HepG2 (cell line): ENCODE measurements at regions not wholly inside any gene's neighbourhood (a gene's known extent, or its start where the extent isn't known, plus 50 kb on each side); places are given as distances from the start of the nearest gene placed in this dataset.

Source experiments
- ATAC-seq: fragments of 200-7000 bp; cut with Tn5 transposase; 3 replicates; pipeline ENCODE4 v1.9.1; 2020; ENCODE audit warnings: mild to moderate bottlenecking, moderate library complexity
- BruUV-seq: library from RNA; stranded (reverse); fragments of 400-500 nt; replicated peaks from 2 replicates; lab custom pipeline; 2021; lab: Mats Ljungman, UMichigan
- CTCF ChIA-PET: fragments of 300-600 bp; formaldehyde crosslinking; extraction: SDS; loops from one replicate; lab custom pipeline; 2021; ENCODE audit warnings: low total read pairs, inconsistent platforms, low intra/inter-chr PET ratio; lab: Yijun Ruan, JAX
- POLR2A ChIA-PET: fragments of 350-600 bp; sonication (Branson Sonifier 250); formaldehyde crosslinking; loops from one replicate; lab custom pipeline; 2020; ENCODE audit warnings: antibody characterized with exemption, inconsistent platforms; lab: Yijun Ruan, JAX
- DNase-seq: peaks from one replicate; pipeline ENCODE4 v3.0.0-alpha.2; 2015; ENCODE audit warnings: low spot score
- FAIRE-seq: peaks from 3 replicates; lab custom pipeline; 2011; peaks lifted over from hg19 to GRCh38; lab: Jason Lieb, UNC
- H2AFZ ChIP-seq: one replicate; pipeline ENCODE4 v1.6.1; 2011; ENCODE audit warnings: low read length, inconsistent platforms
- H3K27ac ChIP-seq: fragments of 300-600 bp; 3 replicates; pipeline ENCODE4 v1.8.0; 2011; ENCODE audit warnings: mixed run types, mild to moderate bottlenecking, mixed read lengths, low read length, inconsistent platforms; ENCODE audit not compliant: insufficient read depth; ENCODE audit errors: extremely low read length
- H3K27me3 ChIP-seq, 2 experiments: fragments of 200-600 bp in 1 of 2; 2 replicates in 1 of 2; 3 replicates in 1 of 2; pipeline versions ENCODE4 v1.6.0 to v1.8.0; 2011; ENCODE audit warnings: low read length in 2 of 2, mild to moderate bottlenecking in 2 of 2, moderate library complexity in 2 of 2, inconsistent platforms in 1 of 2; ENCODE audit not compliant: insufficient read depth in 2 of 2, control insufficient read depth in 1 of 2
- H3K36me3 ChIP-seq, 2 experiments: fragments of 200-600 bp in 1 of 2; replicated peaks in 1 of 2; 2 replicates in 1 of 2; 3 replicates in 1 of 2; pipeline versions ENCODE4 v1.5.1 to v1.8.0; 2011; ENCODE audit warnings: low read length in 2 of 2, inconsistent platforms in 1 of 2; ENCODE audit not compliant: insufficient read depth in 2 of 2, control insufficient read depth in 1 of 2
- H3K4me1 ChIP-seq: 2 replicates; pipeline ENCODE4 v1.5.1; 2012; ENCODE audit warnings: low read length, inconsistent platforms; ENCODE audit not compliant: insufficient read depth
- H3K4me2 ChIP-seq: 2 replicates; pipeline ENCODE4 v1.6.0; 2011; ENCODE audit warnings: low read depth, low read length, inconsistent platforms
- H3K4me3 ChIP-seq, 3 experiments: fragments of 200-600 bp in 1 of 3; sonication (generic), shearing (Covaris generic) in 1 of 3; replicated peaks in 1 of 3; 2 replicates each; pipeline ENCODE4 v1.5.1; 2011 to 2016; ENCODE audit warnings: low read length in 3 of 3, inconsistent platforms in 2 of 3, low read depth in 2 of 3, mild to moderate bottlenecking in 2 of 3, control low read depth in 1 of 3, mixed read lengths in 1 of 3; ENCODE audit not compliant: insufficient read depth in 1 of 3
- H3K79me2 ChIP-seq: one replicate; pipeline ENCODE4 v1.6.1; 2011; ENCODE audit warnings: low read length, inconsistent platforms; ENCODE audit not compliant: insufficient read depth
- H3K9ac ChIP-seq: 2 replicates; pipeline ENCODE4 v1.6.0; 2011; ENCODE audit warnings: mild to moderate bottlenecking, low read depth, low read length, inconsistent platforms; ENCODE audit not compliant: insufficient read depth
- H3K9me3 ChIP-seq: 2 replicates; pipeline ENCODE4 v1.5.1; 2012; ENCODE audit warnings: mild to moderate bottlenecking, low read length
- H4K20me1 ChIP-seq: 2 replicates; pipeline ENCODE4 v1.6.0; 2011; ENCODE audit warnings: inconsistent platforms, mild to moderate bottlenecking, low read length, moderate library complexity; ENCODE audit not compliant: insufficient read depth
- CENPT ChIP-seq: sonication (generic); formaldehyde crosslinking; IDR thresholded peaks from 2 replicates; pipeline ENCODE4 v1.8.0; 2022; ENCODE audit warnings: low read depth, mild to moderate bottlenecking, moderate library complexity, missing genetic modification reagents
- GATAD2A ChIP-seq: IDR thresholded peaks from 2 replicates; pipeline ENCODE4 v1.6.1; 2016
- HNRNPL ChIP-seq: fragments of 200-400 bp; formaldehyde crosslinking; IDR thresholded peaks from 2 replicates; pipeline ENCODE4 v1.6.1; 2017; ENCODE audit warnings: mild to moderate bottlenecking, low read depth, low read length
- KDM2A ChIP-seq: sonication (generic); formaldehyde crosslinking; IDR thresholded peaks from 2 replicates; pipeline ENCODE4 v1.4.0; 2020; ENCODE audit warnings: low read depth, missing genetic modification reagents, borderline replicate concordance
- KDM4B ChIP-seq: sonication (generic); formaldehyde crosslinking; IDR thresholded peaks from 2 replicates; pipeline ENCODE4 v1.4.0; 2020; ENCODE audit warnings: missing genetic modification reagents
- MEIS2 ChIP-seq: sonication (generic); formaldehyde crosslinking; IDR thresholded peaks from 2 replicates; pipeline ENCODE4 v1.9.0; 2021; ENCODE audit warnings: mild to moderate bottlenecking, missing genetic modification reagents
- NR3C1 ChIP-seq: sonication (generic); formaldehyde crosslinking; IDR thresholded peaks from 2 replicates; pipeline ENCODE4 v1.4.0; 2020; ENCODE audit warnings: missing genetic modification reagents
- POLR2G ChIP-seq: fragments of 200-400 bp; formaldehyde crosslinking; IDR thresholded peaks from 2 replicates; pipeline ENCODE4 v1.6.1; 2018; ENCODE audit warnings: mild to moderate bottlenecking, low read depth, low read length, moderate library complexity
- SALL1 ChIP-seq: sonication (generic); formaldehyde crosslinking; IDR thresholded peaks from 2 replicates; pipeline ENCODE4 v1.8.0; 2022; ENCODE audit warnings: mild to moderate bottlenecking, missing genetic modification reagents
- SSRP1 ChIP-seq: IDR thresholded peaks from 2 replicates; pipeline ENCODE4 v1.6.1; 2016; ENCODE audit warnings: control low read depth
- ZNF672 ChIP-seq: sonication (generic); formaldehyde crosslinking; IDR thresholded peaks from 2 replicates; pipeline ENCODE4 v1.8.1; 2022; ENCODE audit warnings: missing genetic modification reagents
- ZNF75D ChIP-seq: sonication (generic); formaldehyde crosslinking; IDR thresholded peaks from 2 replicates; pipeline ENCODE4 v1.8.1; 2023; ENCODE audit warnings: missing genetic modification reagents, mild to moderate bottlenecking, borderline replicate concordance
- ZNF788 ChIP-seq: sonication (generic); formaldehyde crosslinking; IDR thresholded peaks from 2 replicates; pipeline ENCODE4 v1.5.0; 2020; ENCODE audit warnings: mild to moderate bottlenecking, missing genetic modification reagents, borderline replicate concordance
- WGBS: methylation state at CpG from one replicate; pipeline ENCODE4 v1.1.6; 2017; ENCODE audit warnings: low lambda C conversion rate; 5-methylcytosine and 5-hydroxymethylcytosine counted together
- in situ Hi-C: cut with HindIII; loops from 2 replicates; pipeline ENCODE4 v1.10.0; 2017; ENCODE audit warnings: low pct_unique_long_range_greater_than_20kb; ENCODE audit not compliant: extremely low pct_ligation_motif_present
- intact Hi-C: fragments of 100-400 bp; cut with micrococcal nuclease; formaldehyde crosslinking; loops from one replicate; pipeline ENCODE4 v1.10.0; 2022; ENCODE audit not compliant: unreplicated experiment
- TF ChIP-seq, protein P1 (sequence below): sonication (generic); formaldehyde crosslinking; IDR thresholded peaks from 2 replicates; pipeline ENCODE4 v1.4.0; 2020; ENCODE audit warnings: missing genetic modification reagents, mild to moderate bottlenecking, borderline replicate concordance
- TF ChIP-seq, protein P2 (sequence below): sonication (generic); formaldehyde crosslinking; IDR thresholded peaks from 2 replicates; pipeline ENCODE4 v1.4.0; 2020; ENCODE audit warnings: missing genetic modification reagents
- TF ChIP-seq, protein P3 (sequence below): sonication (generic); formaldehyde crosslinking; IDR thresholded peaks from 2 replicates; pipeline ENCODE4 v1.4.0; 2020; ENCODE audit warnings: missing genetic modification reagents
- TF ChIP-seq, protein P4 (sequence below): sonication (generic); formaldehyde crosslinking; IDR thresholded peaks from 2 replicates; pipeline ENCODE4 v1.5.0; 2020; ENCODE audit warnings: missing genetic modification reagents
- TF ChIP-seq, protein P5 (sequence below): sonication (generic); formaldehyde crosslinking; IDR thresholded peaks from 2 replicates; pipeline ENCODE4 v1.4.0; 2020; ENCODE audit warnings: missing genetic modification reagents

DNA sequence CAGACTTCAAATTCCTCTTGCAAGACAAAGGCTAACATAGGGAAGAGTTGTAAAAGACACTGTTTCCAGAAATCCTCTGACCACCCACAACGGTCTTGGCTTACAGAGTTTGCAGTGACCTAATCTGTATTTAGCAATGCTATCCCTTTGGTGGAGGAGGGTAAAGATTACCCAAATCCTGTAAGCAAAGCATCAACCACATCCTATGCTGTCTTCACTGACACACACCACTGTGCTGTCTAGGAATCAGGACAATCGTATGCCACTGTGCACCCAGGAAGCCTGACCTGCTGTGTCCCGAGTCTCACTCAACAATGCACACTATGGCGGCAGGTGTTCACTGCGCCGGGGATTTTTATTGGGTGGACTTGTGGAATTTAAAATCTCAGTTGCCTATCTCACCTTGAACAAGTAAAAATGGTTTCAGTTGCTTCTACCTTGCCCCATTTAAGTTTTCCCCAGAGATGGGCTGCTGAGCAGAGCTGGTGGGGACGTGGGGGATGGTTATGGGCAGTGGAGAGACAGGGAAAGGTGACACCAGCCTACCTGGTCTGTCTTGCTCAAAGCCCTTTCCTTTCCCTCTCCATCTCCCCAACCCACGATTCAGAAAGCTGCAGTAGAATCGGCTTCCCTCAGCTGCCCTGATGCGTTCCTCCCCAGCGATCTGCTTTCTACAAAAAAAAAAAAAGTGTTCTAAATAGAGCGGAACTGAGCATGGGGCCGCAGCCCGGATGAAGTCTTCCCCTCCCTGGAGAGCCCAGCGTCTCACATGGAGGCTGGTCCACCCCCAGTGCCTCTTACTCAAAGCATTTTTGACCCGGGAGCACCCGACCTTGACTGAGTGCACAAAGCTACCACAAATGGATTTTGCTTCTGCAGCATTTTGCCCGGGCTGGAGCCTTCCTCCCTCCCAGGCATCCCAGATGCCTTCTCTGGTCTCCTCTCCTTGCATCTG lies 271.5 kb downstream of the SOX9 start:
- Histone ChIP-seq H3K79me2 (no peaks in the 10 kb centered on the region), H3K4me1 (peaks cover 97% of the 10 kb centered on the region), H3K9ac (no peak overlapping the region; the same call in 1 of the 2 replicates), H3K4me3 (no peak overlapping the region), H3K27ac (no peak overlapping the region), H4K20me1 (no peaks in the 10 kb centered on the region), H2AFZ (no peak overlapping the region), H3K36me3 (peaks cover 0 to 6% of the 10 kb centered on the region in 2 experiments; a peak in 2 of 5 replicates), H3K4me2 (no peak overlapping the region), H3K9me3 (no peaks in the 10 kb centered on the region), H3K27me3 (no peaks in the 10 kb centered on the region)
- 78% methylated on average over 18 of the region's 18 CpGs for WGBS
- ChIA-PET CTCF (no interaction called here), POLR2A (interaction anchor here (0.8 to 3.4 kb wide), 6 partner anchors 7 to 271 kb away, joined by 3 to 12 read pairs (median 6); partner anchors contain the start of gene SOX9)
- FAIRE-seq (no peak), ATAC-seq (peak; percentile 42), DNase-seq (no peak)
- BruUV-seq, result no TSS peak
- intact Hi-C loops, result no loop called here
- in situ Hi-C loops, result no loop called here
- TF ChIP-seq HNRNPL, result no peak
- TF ChIP-seq ZNF672, result no peak
- TF ChIP-seq POLR2G, result peak; percentile 45
- TF ChIP-seq ZNF788 (CRISPR knock-in tag), result peak; percentile 22; the same call in 1 of the 2 replicates
- TF ChIP-seq, protein P1, sequence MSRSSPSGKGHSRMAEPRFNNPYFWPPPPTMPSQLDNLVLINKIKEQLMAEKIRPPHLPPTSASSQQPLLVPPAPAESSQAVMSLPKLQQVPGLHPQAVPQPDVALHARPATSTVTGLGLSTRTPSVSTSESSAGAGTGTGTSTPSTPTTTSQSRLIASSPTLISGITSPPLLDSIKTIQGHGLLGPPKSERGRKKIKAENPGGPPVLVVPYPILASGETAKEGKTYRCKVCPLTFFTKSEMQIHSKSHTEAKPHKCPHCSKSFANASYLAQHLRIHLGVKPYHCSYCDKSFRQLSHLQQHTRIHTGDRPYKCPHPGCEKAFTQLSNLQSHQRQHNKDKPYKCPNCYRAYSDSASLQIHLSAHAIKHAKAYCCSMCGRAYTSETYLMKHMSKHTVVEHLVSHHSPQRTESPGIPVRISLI (CRISPR knock-in tag), result peak; percentile 34; the same call in 1 of the 2 replicates
- TF ChIP-seq SALL1 (CRISPR knock-in tag), result peak; percentile 34; the same call in 1 of the 2 replicates
- peak; percentile 41; the same call in 1 of the 2 replicates for TF ChIP-seq KDM4B (CRISPR knock-in tag)
- 0 out of 2 replicates have a peak, but pooled peaks have one; percentile 17 for TF ChIP-seq KDM2A (CRISPR knock-in tag)
- TF ChIP-seq, protein P2, sequence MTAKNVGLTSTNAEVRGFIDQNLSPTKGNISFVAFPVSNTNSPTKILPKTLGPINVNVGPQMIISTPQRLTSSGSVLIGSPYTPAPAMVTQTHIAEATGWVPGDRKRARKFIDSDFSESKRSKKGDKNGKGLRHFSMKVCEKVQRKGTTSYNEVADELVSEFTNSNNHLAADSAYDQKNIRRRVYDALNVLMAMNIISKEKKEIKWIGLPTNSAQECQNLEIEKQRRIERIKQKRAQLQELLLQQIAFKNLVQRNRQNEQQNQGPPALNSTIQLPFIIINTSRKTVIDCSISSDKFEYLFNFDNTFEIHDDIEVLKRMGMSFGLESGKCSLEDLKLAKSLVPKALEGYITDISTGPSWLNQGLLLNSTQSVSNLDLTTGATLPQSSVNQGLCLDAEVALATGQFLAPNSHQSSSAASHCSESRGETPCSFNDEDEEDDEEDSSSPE (CRISPR knock-in tag), result 0 out of 2 replicates have a peak, but pooled peaks have one; percentile 28
- TF ChIP-seq CENPT (CRISPR knock-in tag), result no peak
- TF ChIP-seq, protein P3, sequence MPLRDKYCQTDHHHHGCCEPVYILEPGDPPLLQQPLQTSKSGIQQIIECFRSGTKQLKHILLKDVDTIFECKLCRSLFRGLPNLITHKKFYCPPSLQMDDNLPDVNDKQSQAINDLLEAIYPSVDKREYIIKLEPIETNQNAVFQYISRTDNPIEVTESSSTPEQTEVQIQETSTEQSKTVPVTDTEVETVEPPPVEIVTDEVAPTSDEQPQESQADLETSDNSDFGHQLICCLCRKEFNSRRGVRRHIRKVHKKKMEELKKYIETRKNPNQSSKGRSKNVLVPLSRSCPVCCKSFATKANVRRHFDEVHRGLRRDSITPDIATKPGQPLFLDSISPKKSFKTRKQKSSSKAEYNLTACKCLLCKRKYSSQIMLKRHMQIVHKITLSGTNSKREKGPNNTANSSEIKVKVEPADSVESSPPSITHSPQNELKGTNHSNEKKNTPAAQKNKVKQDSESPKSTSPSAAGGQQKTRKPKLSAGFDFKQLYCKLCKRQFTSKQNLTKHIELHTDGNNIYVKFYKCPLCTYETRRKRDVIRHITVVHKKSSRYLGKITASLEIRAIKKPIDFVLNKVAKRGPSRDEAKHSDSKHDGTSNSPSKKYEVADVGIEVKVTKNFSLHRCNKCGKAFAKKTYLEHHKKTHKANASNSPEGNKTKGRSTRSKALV, result no peak
- no peak for TF ChIP-seq NR3C1 (CRISPR knock-in tag)
- 0 out of 2 replicates have a peak, but pooled peaks have one; percentile 26 for TF ChIP-seq MEIS2
- TF ChIP-seq, protein P4, sequence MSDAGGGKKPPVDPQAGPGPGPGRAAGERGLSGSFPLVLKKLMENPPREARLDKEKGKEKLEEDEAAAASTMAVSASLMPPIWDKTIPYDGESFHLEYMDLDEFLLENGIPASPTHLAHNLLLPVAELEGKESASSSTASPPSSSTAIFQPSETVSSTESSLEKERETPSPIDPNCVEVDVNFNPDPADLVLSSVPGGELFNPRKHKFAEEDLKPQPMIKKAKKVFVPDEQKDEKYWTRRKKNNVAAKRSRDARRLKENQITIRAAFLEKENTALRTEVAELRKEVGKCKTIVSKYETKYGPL (CRISPR knock-in tag), result peak; percentile 32; the same call in 1 of the 2 replicates
- peak; percentile 37; the same call in 1 of the 2 replicates for TF ChIP-seq GATAD2A (CRISPR knock-in tag)
- TF ChIP-seq SSRP1 (CRISPR knock-in tag), result 0 out of 2 replicates have a peak, but pooled peaks have one; percentile 7
- TF ChIP-seq ZNF75D (CRISPR knock-in tag), result no peak
- TF ChIP-seq, protein P5, sequence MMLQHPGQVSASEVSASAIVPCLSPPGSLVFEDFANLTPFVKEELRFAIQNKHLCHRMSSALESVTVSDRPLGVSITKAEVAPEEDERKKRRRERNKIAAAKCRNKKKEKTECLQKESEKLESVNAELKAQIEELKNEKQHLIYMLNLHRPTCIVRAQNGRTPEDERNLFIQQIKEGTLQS (CRISPR knock-in tag), result no peak
